Kidney (tissue), 13 donors: ENCODE measurements at regions not wholly inside any gene's neighbourhood (a gene's known extent, or its start where the extent isn't known, plus 50 kb on each side); places are given as distances from the start of the nearest gene placed in this dataset.
"Not testable (repeated sequence)": the region's sequence is repeated elsewhere in the genome, so short reads cannot be mapped to it uniquely, and the experiment has no call there.

Source experiments
- DNase-seq, 5 donors: peaks; one replicate each; pipeline ENCODE4 v3.0.0-alpha.2; 2013 to 2020
- FAIRE-seq: peaks from 2 replicates; lab custom pipeline; 2012; peaks lifted over from hg19 to GRCh38; lab: Jason Lieb, UNC
- H3K27ac ChIP-seq, 2 donors: one replicate each; pipeline ENCODE4 v1.7.0; 2013; ENCODE audit warnings: low read depth in 2 of 2, low read length in 2 of 2, inconsistent platforms in 1 of 2
- H3K27me3 ChIP-seq: one replicate; pipeline ENCODE4 v1.7.1; 2013; ENCODE audit warnings: low read length, inconsistent platforms; ENCODE audit not compliant: control insufficient read depth, insufficient read depth
- H3K36me3 ChIP-seq, 3 donors: one replicate each; pipeline versions ENCODE4 v1.7.0 to v1.7.1; 2013; ENCODE audit warnings: low read length in 3 of 3, control low read depth in 1 of 3, inconsistent platforms in 1 of 3; ENCODE audit not compliant: insufficient read depth in 3 of 3, control insufficient read depth in 2 of 3
- H3K4me1 ChIP-seq, 3 donors: one replicate each; pipeline versions ENCODE4 v1.7.0 to v1.7.1; 2013; ENCODE audit warnings: low read length in 3 of 3, inconsistent platforms in 1 of 3, low read depth in 1 of 3; ENCODE audit not compliant: control insufficient read depth in 2 of 3, insufficient read depth in 2 of 3
- H3K4me3 ChIP-seq, 3 donors: one replicate each; pipeline versions ENCODE4 v1.7.0 to v1.8.1; 2013; ENCODE audit warnings: low read length in 3 of 3, control low read depth in 1 of 3, inconsistent platforms in 1 of 3
- H3K9ac ChIP-seq, 3 donors: one replicate each; pipeline versions ENCODE4 v1.7.0 to v1.7.1; 2013; ENCODE audit warnings: low read length in 3 of 3, control low read depth in 1 of 3, inconsistent platforms in 1 of 3
- H3K9me3 ChIP-seq, 3 donors: one replicate each; pipeline versions ENCODE4 v1.7.0 to v1.7.1; 2013; ENCODE audit warnings: low read length in 3 of 3, control low read depth in 1 of 3, inconsistent platforms in 1 of 3; ENCODE audit not compliant: control insufficient read depth in 2 of 3, insufficient read depth in 1 of 3
- CTCF ChIP-seq: IDR thresholded peaks from 3 replicates; pipeline ENCODE4 v1.5.1; 2012; ENCODE audit warnings: mild to moderate bottlenecking, moderate library complexity, borderline replicate concordance; ENCODE audit not compliant: insufficient read depth; ENCODE audit errors: extremely low read depth
- intact Hi-C: fragments of 100-400 bp; cut with DNase I; formaldehyde crosslinking; loops from one replicate; pipeline ENCODE4 v1.11.1; 2022
- donor health status: control.
- donor health status: control.
- donor health status: control.
- donor health status: control.
- donor health status: control.
- donor health status: DM: yes; HTN: yes; CAD: no.
- donor health status: Normal renal cell carcinoma (clear cell type).

- no peaks in the 10 kb centered on the region for H3K4me1 ChIP-seq
- intact Hi-C loops = no loop called here
- no peak overlapping the region for H3K27ac ChIP-seq
- H3K9me3 ChIP-seq = no peaks in the 10 kb centered on the region
- DNase-seq (no peak), FAIRE-seq (no peak)
- no peaks in the 10 kb centered on the region for H3K36me3 ChIP-seq
- no peak overlapping the region for H3K9ac ChIP-seq
- TF ChIP-seq CTCF = no peak
- H3K4me3 ChIP-seq = no peak overlapping the region
- no peaks in the 10 kb centered on the region for H3K27me3 ChIP-seq
Measured at GRCh38 chr10:37727491-37728352, 129.7 kb downstream of the ZNF248 start.

- H3K27me3 ChIP-seq = no peaks in the 10 kb centered on the region
- no peaks in the 10 kb centered on the region for H3K36me3 ChIP-seq
- DNase-seq (no peak), FAIRE-seq (no peak)
- no peaks in the 10 kb centered on the region for H3K9me3 ChIP-seq
- H3K9ac ChIP-seq = no peak overlapping the region
- H3K4me1 ChIP-seq = no peaks in the 10 kb centered on the region
- TF ChIP-seq CTCF = no peak
- H3K4me3 ChIP-seq = no peak overlapping the region
- intact Hi-C loops = no loop called here
- H3K27ac ChIP-seq = no peak overlapping the region
Measured at GRCh38 chr10:37721100-37721499, 136.3 kb downstream of the ZNF248 start.

- DNase-seq, H3K4me1 ChIP-seq, intact Hi-C loops, H3K9me3 ChIP-seq, H3K4me3 ChIP-seq, H3K36me3 ChIP-seq, H3K27ac ChIP-seq, FAIRE-seq, H3K27me3 ChIP-seq, H3K9ac ChIP-seq: not testable (repeated sequence)
Measured at GRCh38 chr10:37718060-37718459, 139.3 kb downstream of the ZNF248 start.

- no peak overlapping the region for H3K9ac ChIP-seq
- H3K27me3 ChIP-seq = no peaks in the 10 kb centered on the region
- H3K4me1 ChIP-seq = no peaks in the 10 kb centered on the region
- no peak for TF ChIP-seq CTCF
- no peak for DNase-seq
- H3K27ac ChIP-seq = no peak overlapping the region
- H3K36me3 ChIP-seq = no peaks in the 10 kb centered on the region
- intact Hi-C loops = no loop called here
- no peak overlapping the region for H3K4me3 ChIP-seq
- FAIRE-seq = no peak
- no peaks in the 10 kb centered on the region for H3K9me3 ChIP-seq
Measured at GRCh38 chr10:37713642-37714041, 143.8 kb downstream of the ZNF248 start.
